ENCODE measurements at regions not wholly inside any gene's neighbourhood (a gene's known extent, or its start where the extent isn't known, plus 50 kb on each side); places are given as distances from the start of the nearest gene placed in this dataset.

GRCh38 chr2:173436088-173436487 lies 81.4 kb downstream of the CDCA7 start:
- Histone ChIP-seq H2BK12ac (ENCODE audit: low read depth, low read length) (no peak overlapping the region), H3K79me2 (ENCODE audit: control insufficient read depth in 1 of 2, insufficient read depth in 2 of 2, low read length in 2 of 2) (no peaks in the 10 kb centered on the region), H2BK120ac (replicated peaks; ENCODE audit: low read depth, low read length) (no peak overlapping the region), H3K27ac (ENCODE audit: low read depth, low read length) (no peak overlapping the region), H3K4me3 (ENCODE audit: extremely low read depth in 1 of 4, insufficient read depth in 2 of 4, low read depth in 3 of 4, low read length in 4 of 4) (no peak overlapping the region), H2AFZ (ENCODE audit: low read length) (no peak overlapping the region), H4K20me1 (replicated peaks in 1 of 2; ENCODE audit: control insufficient read depth in 1 of 2, insufficient read depth in 2 of 2, low read length in 2 of 2) (no peaks in the 10 kb centered on the region), H3K9me3 (ENCODE audit: insufficient read depth in 2 of 2, low read depth in 1 of 2, low read length in 1 of 2) (no peaks in the 10 kb centered on the region), H3K23me2 (ENCODE audit: low read depth, low read length) (peaks cover 2% of the 10 kb centered on the region; the same call in 1 of the 2 replicates), H3K36me3 (ENCODE audit: control insufficient read depth in 2 of 4, insufficient read depth in 4 of 4, low read length in 3 of 4) (no peaks in the 10 kb centered on the region; a peak in 1 of 8 replicates), H3K27me3 (replicated peaks in 1 of 4; ENCODE audit: control insufficient read depth in 3 of 4, extremely low read depth in 1 of 4, insufficient read depth in 3 of 4, low read length in 3 of 4) (no peaks in the 10 kb centered on the region), H3K4ac (replicated peaks; ENCODE audit: insufficient read length, low read depth, low read length) (no peak overlapping the region), H4K8ac (ENCODE audit: extremely low read depth, insufficient read depth, low read length) (no peak overlapping the region), H3K56ac (replicated peaks; ENCODE audit: insufficient read length, low read depth, low read length) (no peak overlapping the region), H3K4me2 (ENCODE audit: insufficient read depth in 1 of 2, low read depth in 2 of 2, low read length in 2 of 2) (no peak overlapping the region), H4K91ac (replicated peaks; ENCODE audit: insufficient read length, low read length) (no peak overlapping the region), H3K14ac (ENCODE audit: insufficient read length) (no peak overlapping the region), H3K9ac (replicated peaks in 1 of 4; ENCODE audit: extremely low read depth in 1 of 4, low read depth in 3 of 4, low read length in 3 of 4) (no peak overlapping the region), H3K79me1 (ENCODE audit: low read depth, low read length) (no peaks in the 10 kb centered on the region), H2BK5ac (ENCODE audit: low read depth, low read length) (no peak overlapping the region), H2AK5ac (ENCODE audit: low read depth, low read length) (no peak overlapping the region), H3K18ac (ENCODE audit: extremely low read depth, low read length) (no peak overlapping the region), H3K23ac (ENCODE audit: insufficient read length) (no peak overlapping the region), H4K5ac (ENCODE audit: insufficient read length, low read depth, low read length) (no peak overlapping the region), H2BK20ac (ENCODE audit: low read length) (no peak overlapping the region), H2BK15ac (ENCODE audit: low read length) (no peak overlapping the region), H3K4me1 (replicated peaks in 1 of 4; ENCODE audit: control insufficient read depth in 3 of 4, insufficient read depth in 4 of 4, low read length in 3 of 4) (no peaks in the 10 kb centered on the region)
- ChIA-PET CTCF (ENCODE audit: partially characterized antibody) (no interaction called here), POLR2A (ENCODE audit: partially characterized antibody) (no interaction called here)
- FAIRE-seq = no peak
- TF ChIP-seq EGR1 (IDR thresholded peaks at IDR 0.05; ENCODE audit: borderline replicate concordance, low read depth, low read length) = no peak
- no peak for TF ChIP-seq SP1 (IDR thresholded peaks at IDR 0.05; ENCODE audit: low read depth, low read length)
- TF ChIP-seq RNF2 (IDR thresholded peaks at IDR 0.05; ENCODE audit: borderline replicate concordance, low read depth, low read length, missing control alignments, poor library complexity, severe bottlenecking) = no peak
- TF ChIP-seq TCF12 (IDR thresholded peaks at IDR 0.05; ENCODE audit: low read depth, low read length) = no peak
- TF ChIP-seq ZNF274 (IDR thresholded peaks at IDR 0.05; ENCODE audit: borderline replicate concordance, extremely low read depth, low read length) = no peak
- no peak for TF ChIP-seq HDAC6 (IDR thresholded peaks at IDR 0.05; ENCODE audit: low read depth, low read length)
- no peak for TF ChIP-seq KDM1A (IDR thresholded peaks at IDR 0.05; ENCODE audit: borderline replicate concordance, low read length)
- no peak for TF ChIP-seq SIX5 (IDR thresholded peaks at IDR 0.05; ENCODE audit: low read depth, low read length)
- no peak for TF ChIP-seq CBX5 (IDR thresholded peaks at IDR 0.05; ENCODE audit: low read depth, low read length)
- TF ChIP-seq SP4 (IDR thresholded peaks at IDR 0.05; ENCODE audit: low read length) = no peak
- no peak for TF ChIP-seq CHD2 (IDR thresholded peaks at IDR 0.05; ENCODE audit: low read length)
- TF ChIP-seq POLR2A (IDR thresholded peaks at IDR 0.05; ENCODE audit: control extremely low read depth in 1 of 2, low read depth in 2 of 2, low read length in 2 of 2) = no peak
- no peak for TF ChIP-seq CTCF (IDR thresholded peaks at IDR 0.05; ENCODE audit: control extremely low read depth in 1 of 3, insufficient read depth in 1 of 3, low read depth in 1 of 3, low read length in 3 of 3)
- DNase-seq (ENCODE audit: low read depth in 1 of 2, low spot score in 2 of 2) = no peak
- WGBS, 2 experiments (ENCODE audit: extremely low coverage in 1 of 2, insufficient coverage in 1 of 2, insufficient read length in 1 of 2, insufficient replicate concordance in 2 of 2, low coverage in 1 of 2, low lambda C conversion rate in 2 of 2, missing lambda C conversion rate in 1 of 2) = 95% methylated on average over 2 of the region's 2 CpGs; no CpG with 5 or more reads in 1 of the 2 experiments
